HEK293 (cell line): ENCODE measurements at regions not wholly inside any gene's neighbourhood (a gene's known extent, or its start where the extent isn't known, plus 50 kb on each side); places are given as distances from the start of the nearest gene placed in this dataset.

Experiments used
- CTCF ChIA-PET: fragments of 350-600 bp; formaldehyde crosslinking; extraction: SDS; loops from one replicate; lab custom pipeline; 2021; ENCODE audit warnings: antibody characterized with exemption; lab: Yijun Ruan, JAX
- POLR2A ChIA-PET: fragments of 300-600 bp; formaldehyde crosslinking; extraction: SDS; loops from one replicate; lab custom pipeline; 2020; ENCODE audit warnings: antibody characterized with exemption, inconsistent platforms; lab: Yijun Ruan, JAX
- H3K27ac ChIP-seq: fragments of 200-500 bp; sonication (Bioruptor generic); 2 replicates; pipeline ENCODE4 v1.5.1; 2014; ENCODE audit warnings: low read depth, low read length, control low read depth, inconsistent platforms; ENCODE audit errors: extremely low read depth
- H3K36me3 ChIP-seq, 2 experiments: fragments of 200-500 bp in 1 of 2; sonication (Bioruptor generic) in 1 of 2; 1 replicate in 1 of 2; 2 replicates in 1 of 2; pipeline ENCODE4 v1.5.1; 2014 to 2017; ENCODE audit warnings: inconsistent platforms in 2 of 2, low read length in 2 of 2; ENCODE audit not compliant: control insufficient read depth in 2 of 2, insufficient read depth in 1 of 2
- H3K4me1 ChIP-seq: fragments of 200-500 bp; sonication (Bioruptor generic); 2 replicates; pipeline ENCODE4 v1.5.1; 2014; ENCODE audit warnings: mild to moderate bottlenecking, low read length, inconsistent platforms; ENCODE audit not compliant: control insufficient read depth, insufficient read depth
- H3K4me3 ChIP-seq: 2 replicates; pipeline ENCODE4 v1.5.1; 2011; ENCODE audit warnings: low read depth, mild to moderate bottlenecking, control low read depth, low read length, moderate library complexity
- H3K9me3 ChIP-seq: fragments of 200-500 bp; sonication (Bioruptor generic); 2 replicates; pipeline ENCODE4 v1.5.1; 2014; ENCODE audit warnings: low read depth, low read length, inconsistent platforms; ENCODE audit not compliant: control insufficient read depth, insufficient read depth
- REST ChIP-seq: fragments of 450-650 bp; formaldehyde crosslinking; IDR thresholded peaks from 2 replicates; pipeline ENCODE4 v1.5.1; 2016; ENCODE audit warnings: missing biosample characterization, missing genetic modification characterization
- TRIM28 ChIP-seq: IDR thresholded peaks from 2 replicates; pipeline ENCODE4 v1.6.1; 2011; ENCODE audit warnings: low read length, control low read depth, borderline replicate concordance
- ZBTB26 ChIP-seq: fragments of 450-650 bp; formaldehyde crosslinking; optimal IDR thresholded peaks from 2 replicates; pipeline ENCODE3; 2016; ENCODE audit warnings: missing biosample characterization, mild to moderate bottlenecking, missing genetic modification characterization
- ZIC2 ChIP-seq: fragments of 450-650 bp; formaldehyde crosslinking; IDR thresholded peaks from 2 replicates; pipeline ENCODE4 v1.5.1; 2016; ENCODE audit warnings: missing biosample characterization, missing genetic modification characterization
- ZNF10 ChIP-seq: fragments of 450-650 bp; formaldehyde crosslinking; IDR thresholded peaks from 2 replicates; pipeline ENCODE4 v1.5.1; 2017; ENCODE audit warnings: missing biosample characterization, missing genetic modification characterization
- ZNF114 ChIP-seq: fragments of 450-650 bp; formaldehyde crosslinking; IDR thresholded peaks from 2 replicates; pipeline ENCODE4 v1.5.0; 2017; ENCODE audit warnings: missing biosample characterization, missing genetic modification characterization
- ZNF155 ChIP-seq: fragments of 450-650 bp; formaldehyde crosslinking; IDR thresholded peaks from 2 replicates; pipeline ENCODE4 v1.5.1; 2016; ENCODE audit warnings: missing biosample characterization, missing genetic modification characterization
- ZNF19 ChIP-seq: fragments of 450-650 bp; formaldehyde crosslinking; IDR thresholded peaks from 2 replicates; pipeline ENCODE4; 2016; ENCODE audit warnings: missing biosample characterization, missing genetic modification characterization, low read depth
- ZNF202 ChIP-seq: fragments of 450-650 bp; formaldehyde crosslinking; IDR thresholded peaks from 2 replicates; pipeline ENCODE4 v1.5.1; 2016; ENCODE audit warnings: missing biosample characterization, missing genetic modification characterization, borderline replicate concordance
- ZNF211 ChIP-seq: fragments of 450-650 bp; formaldehyde crosslinking; IDR thresholded peaks from 2 replicates; pipeline ENCODE4 v1.5.1; 2016; ENCODE audit warnings: low read depth, missing biosample characterization, missing genetic modification characterization
- ZNF341 ChIP-seq: fragments of 450-650 bp; formaldehyde crosslinking; IDR thresholded peaks from 2 replicates; pipeline ENCODE4; 2016; ENCODE audit warnings: low read depth, missing biosample characterization, missing genetic modification characterization
- ZNF404 ChIP-seq: fragments of 450-650 bp; formaldehyde crosslinking; IDR thresholded peaks from 2 replicates; pipeline ENCODE4 v1.5.1; 2017; ENCODE audit warnings: missing biosample characterization, missing genetic modification characterization
- ZNF514 ChIP-seq: fragments of 450-650 bp; formaldehyde crosslinking; IDR thresholded peaks from 2 replicates; pipeline ENCODE4 v1.5.1; 2016; ENCODE audit warnings: missing biosample characterization, missing genetic modification characterization
- ZNF623 ChIP-seq: fragments of 450-650 bp; formaldehyde crosslinking; IDR thresholded peaks from 2 replicates; pipeline ENCODE4 v1.5.1; 2016; ENCODE audit warnings: missing biosample characterization, missing genetic modification characterization
- ZNF664 ChIP-seq: fragments of 450-650 bp; formaldehyde crosslinking; IDR thresholded peaks from 2 replicates; pipeline ENCODE4 v1.5.1; 2016; ENCODE audit warnings: missing biosample characterization, missing genetic modification characterization
- ZNF768 ChIP-seq: fragments of 450-650 bp; formaldehyde crosslinking; IDR thresholded peaks from 2 replicates; pipeline ENCODE4 v1.5.1; 2018; ENCODE audit warnings: missing biosample characterization, mild to moderate bottlenecking, missing genetic modification characterization
- ZNF830 ChIP-seq: fragments of 450-650 bp; IDR thresholded peaks from 2 replicates; pipeline ENCODE4 v1.5.0; 2018; ENCODE audit warnings: missing biosample characterization, missing genetic modification characterization, low read depth, mild to moderate bottlenecking, moderate library complexity
- ZSCAN23 ChIP-seq: fragments of 450-650 bp; formaldehyde crosslinking; IDR thresholded peaks from 2 replicates; pipeline ENCODE4 v1.5.1; 2016; ENCODE audit warnings: missing biosample characterization, missing genetic modification characterization
- TF ChIP-seq, protein P1 (sequence below): fragments of 450-650 bp; formaldehyde crosslinking; IDR thresholded peaks from 2 replicates; pipeline ENCODE4 v1.5.1; 2016; ENCODE audit warnings: missing biosample characterization, missing genetic modification characterization
- TF ChIP-seq, protein P2 (sequence below): fragments of 450-650 bp; formaldehyde crosslinking; IDR thresholded peaks from 2 replicates; pipeline ENCODE4 v1.5.0; 2017; ENCODE audit warnings: missing biosample characterization, missing genetic modification characterization, borderline replicate concordance

DNA sequence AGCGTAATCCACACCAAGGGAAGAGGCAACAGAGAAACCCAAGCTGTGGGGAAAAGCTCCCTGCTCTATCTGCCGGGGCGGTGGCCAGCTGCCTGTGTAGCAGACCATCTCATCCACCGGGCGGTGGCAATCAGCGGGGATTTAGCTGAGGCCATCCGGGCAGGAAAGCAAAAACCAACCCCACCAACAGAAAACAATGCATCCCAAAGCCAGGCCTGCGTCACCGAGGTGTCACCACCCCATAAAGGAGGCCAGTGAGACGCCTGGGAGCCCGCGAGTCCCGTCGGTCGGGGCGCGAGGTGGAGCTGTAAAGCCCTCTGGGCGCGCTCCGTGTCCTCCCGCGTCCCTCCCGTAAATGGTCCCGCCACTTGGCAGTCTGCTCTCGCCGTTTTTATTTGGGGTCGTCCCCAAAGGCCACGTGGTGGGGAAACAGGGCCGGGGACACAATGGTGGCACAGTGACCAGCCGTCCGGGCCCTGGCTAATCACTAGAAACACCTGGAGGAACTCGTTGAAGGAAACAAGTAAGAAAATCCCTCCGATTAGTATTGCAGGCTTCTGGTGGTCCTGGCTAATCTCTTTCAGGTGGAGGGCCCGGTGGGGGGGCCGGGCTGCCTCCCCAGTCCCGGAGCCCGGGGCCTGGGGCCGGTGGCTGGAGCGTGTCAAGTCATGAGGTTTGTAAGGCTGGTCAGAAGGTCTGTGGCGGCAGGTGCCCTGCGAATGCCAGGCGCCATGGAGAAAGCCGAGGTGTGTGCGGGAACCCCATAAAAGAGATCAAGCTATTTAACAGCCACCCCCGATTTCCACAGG, 94.7 kb upstream of the GSC start:
- Histone ChIP-seq H3K4me3 (no peak overlapping the region), H3K9me3 (no peaks in the 10 kb centered on the region), H3K4me1 (no peaks in the 10 kb centered on the region), H3K36me3 (no peaks in the 10 kb centered on the region), H3K27ac (no peak overlapping the region)
- POLR2A ChIA-PET: interaction anchor here (0.7 kb wide), 1 partner anchor 76 kb away, joined by 3 read pairs; no protein-coding TSS in a partner anchor
- TF ChIP-seq, protein P1, sequence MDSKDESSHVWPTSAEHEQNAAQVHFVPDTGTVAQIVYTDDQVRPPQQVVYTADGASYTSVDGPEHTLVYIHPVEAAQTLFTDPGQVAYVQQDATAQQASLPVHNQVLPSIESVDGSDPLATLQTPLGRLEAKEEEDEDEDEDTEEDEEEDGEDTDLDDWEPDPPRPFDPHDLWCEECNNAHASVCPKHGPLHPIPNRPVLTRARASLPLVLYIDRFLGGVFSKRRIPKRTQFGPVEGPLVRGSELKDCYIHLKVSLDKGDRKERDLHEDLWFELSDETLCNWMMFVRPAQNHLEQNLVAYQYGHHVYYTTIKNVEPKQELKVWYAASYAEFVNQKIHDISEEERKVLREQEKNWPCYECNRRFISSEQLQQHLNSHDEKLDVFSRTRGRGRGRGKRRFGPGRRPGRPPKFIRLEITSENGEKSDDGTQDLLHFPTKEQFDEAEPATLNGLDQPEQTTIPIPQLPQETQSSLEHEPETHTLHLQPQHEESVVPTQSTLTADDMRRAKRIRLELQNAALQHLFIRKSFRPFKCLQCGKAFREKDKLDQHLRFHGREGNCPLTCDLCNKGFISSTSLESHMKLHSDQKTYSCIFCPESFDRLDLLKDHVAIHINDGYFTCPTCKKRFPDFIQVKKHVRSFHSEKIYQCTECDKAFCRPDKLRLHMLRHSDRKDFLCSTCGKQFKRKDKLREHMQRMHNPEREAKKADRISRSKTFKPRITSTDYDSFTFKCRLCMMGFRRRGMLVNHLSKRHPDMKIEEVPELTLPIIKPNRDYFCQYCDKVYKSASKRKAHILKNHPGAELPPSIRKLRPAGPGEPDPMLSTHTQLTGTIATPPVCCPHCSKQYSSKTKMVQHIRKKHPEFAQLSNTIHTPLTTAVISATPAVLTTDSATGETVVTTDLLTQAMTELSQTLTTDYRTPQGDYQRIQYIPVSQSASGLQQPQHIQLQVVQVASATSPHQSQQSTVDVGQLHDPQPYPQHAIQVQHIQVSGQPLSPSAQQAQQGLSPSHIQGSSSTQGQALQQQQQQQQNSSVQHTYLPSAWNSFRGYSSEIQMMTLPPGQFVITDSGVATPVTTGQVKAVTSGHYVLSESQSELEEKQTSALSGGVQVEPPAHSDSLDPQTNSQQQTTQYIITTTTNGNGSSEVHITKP (tag by site-specific recombination): no peak
- TF ChIP-seq ZNF768 (tag by site-specific recombination): no peak
- TF ChIP-seq ZBTB26: no peak
- TF ChIP-seq ZNF19 (tag by site-specific recombination): no peak
- TF ChIP-seq ZSCAN23 (tag by site-specific recombination): no peak
- no peak for TF ChIP-seq ZNF514
- TF ChIP-seq ZNF341: no peak
- no peak for TF ChIP-seq TRIM28
- no peak for TF ChIP-seq ZIC2 (tag by site-specific recombination)
- no peak for TF ChIP-seq ZNF830
- no peak for TF ChIP-seq ZNF211 (tag by site-specific recombination)
- TF ChIP-seq, protein P2, sequence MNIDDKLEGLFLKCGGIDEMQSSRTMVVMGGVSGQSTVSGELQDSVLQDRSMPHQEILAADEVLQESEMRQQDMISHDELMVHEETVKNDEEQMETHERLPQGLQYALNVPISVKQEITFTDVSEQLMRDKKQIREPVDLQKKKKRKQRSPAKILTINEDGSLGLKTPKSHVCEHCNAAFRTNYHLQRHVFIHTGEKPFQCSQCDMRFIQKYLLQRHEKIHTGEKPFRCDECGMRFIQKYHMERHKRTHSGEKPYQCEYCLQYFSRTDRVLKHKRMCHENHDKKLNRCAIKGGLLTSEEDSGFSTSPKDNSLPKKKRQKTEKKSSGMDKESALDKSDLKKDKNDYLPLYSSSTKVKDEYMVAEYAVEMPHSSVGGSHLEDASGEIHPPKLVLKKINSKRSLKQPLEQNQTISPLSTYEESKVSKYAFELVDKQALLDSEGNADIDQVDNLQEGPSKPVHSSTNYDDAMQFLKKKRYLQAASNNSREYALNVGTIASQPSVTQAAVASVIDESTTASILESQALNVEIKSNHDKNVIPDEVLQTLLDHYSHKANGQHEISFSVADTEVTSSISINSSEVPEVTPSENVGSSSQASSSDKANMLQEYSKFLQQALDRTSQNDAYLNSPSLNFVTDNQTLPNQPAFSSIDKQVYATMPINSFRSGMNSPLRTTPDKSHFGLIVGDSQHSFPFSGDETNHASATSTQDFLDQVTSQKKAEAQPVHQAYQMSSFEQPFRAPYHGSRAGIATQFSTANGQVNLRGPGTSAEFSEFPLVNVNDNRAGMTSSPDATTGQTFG (tag by site-specific recombination): no peak
- no peak for TF ChIP-seq ZNF10 (tag by site-specific recombination)
- CTCF ChIA-PET: no interaction called here

DNA sequence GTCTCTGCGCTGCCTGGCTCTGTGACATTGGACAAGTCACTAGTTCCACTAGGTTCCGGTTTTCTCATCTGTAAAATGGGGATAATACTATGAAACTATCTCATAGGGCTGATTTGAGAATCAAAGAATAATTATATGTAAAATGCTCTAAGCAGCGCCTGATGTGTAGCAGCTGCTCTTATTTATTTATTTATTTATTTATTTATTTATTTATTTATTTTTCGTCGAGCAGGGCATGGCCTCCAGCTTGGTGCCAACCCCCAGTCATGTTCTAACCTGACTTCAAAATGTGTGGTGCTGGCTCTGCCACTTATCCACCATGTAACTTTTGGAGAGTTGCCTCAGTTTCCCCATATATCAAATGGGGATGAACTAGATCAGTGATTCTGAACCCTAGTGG, 93.5 kb upstream of the GSC start:
- Histone ChIP-seq H3K4me1 (no peaks in the 10 kb centered on the region), H3K4me3 (no peak overlapping the region), H3K27ac (no peak overlapping the region), H3K9me3 (no peaks in the 10 kb centered on the region), H3K36me3 (no peaks in the 10 kb centered on the region)
- ChIA-PET POLR2A (no interaction called here), CTCF (no interaction called here)
- TF ChIP-seq ZNF155 (tag by site-specific recombination) (no peak), ZNF202 (tag by site-specific recombination) (peak; percentile 57; the same call in 1 of the 2 replicates), ZNF623 (0 out of 2 replicates have a peak, but pooled peaks have one; percentile 39), ZNF664 (tag by site-specific recombination) (0 out of 2 replicates have a peak, but pooled peaks have one; percentile 8), ZNF114 (tag by site-specific recombination) (no peak), REST (tag by site-specific recombination) (0 out of 2 replicates have a peak, but pooled peaks have one; percentile 16), ZNF404 (tag by site-specific recombination) (no peak)
